HG03558 (cell line): ENCODE measurements at regions not wholly inside any gene's neighbourhood (a gene's known extent, or its start where the extent isn't known, plus 50 kb on each side); places are given as distances from the start of the nearest gene placed in this dataset.
"Not testable (repeated sequence)": the region's sequence is repeated elsewhere in the genome, so short reads cannot be mapped to it uniquely, and the experiment has no call there.

Experiments
- ATAC-seq: cut with Tn5 transposase; IDR thresholded peaks from one replicate; pipeline ENCODE4 v1.9.1; 2021; ENCODE audit warnings: moderate number of reproducible peaks; ENCODE audit not compliant: unreplicated experiment; ENCODE audit errors: extremely low read depth

GRCh38 chr7:131819891-131820290 is 263.5 kb upstream of the PODXL start:
- no peak for ATAC-seq

GRCh38 chr7:131816391-131817007 is 260.1 kb upstream of the PODXL start:
- no peak for ATAC-seq

DNA sequence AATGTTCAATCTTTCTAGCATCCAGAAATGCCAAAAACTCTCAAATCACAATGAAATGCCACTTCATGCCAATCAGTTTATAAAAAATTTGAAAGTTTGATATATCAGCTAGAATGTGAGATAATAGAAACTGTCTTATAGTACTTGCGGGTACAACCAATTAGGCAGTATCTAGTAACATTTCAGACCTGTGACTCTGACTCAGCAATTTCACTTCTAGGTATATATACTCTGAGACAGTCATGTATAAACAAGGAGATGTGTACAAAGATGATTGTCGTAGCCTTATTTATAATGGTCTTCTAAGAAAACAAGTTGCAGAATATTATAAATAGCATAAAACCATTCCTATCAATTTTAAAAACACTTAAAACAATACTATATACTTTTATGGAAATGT is 252.3 kb upstream of the PODXL start:
- ATAC-seq: no peak

GRCh38 chr7:131808156-131808555 is 251.7 kb upstream of the PODXL start:
- ATAC-seq: not testable (repeated sequence)

DNA sequence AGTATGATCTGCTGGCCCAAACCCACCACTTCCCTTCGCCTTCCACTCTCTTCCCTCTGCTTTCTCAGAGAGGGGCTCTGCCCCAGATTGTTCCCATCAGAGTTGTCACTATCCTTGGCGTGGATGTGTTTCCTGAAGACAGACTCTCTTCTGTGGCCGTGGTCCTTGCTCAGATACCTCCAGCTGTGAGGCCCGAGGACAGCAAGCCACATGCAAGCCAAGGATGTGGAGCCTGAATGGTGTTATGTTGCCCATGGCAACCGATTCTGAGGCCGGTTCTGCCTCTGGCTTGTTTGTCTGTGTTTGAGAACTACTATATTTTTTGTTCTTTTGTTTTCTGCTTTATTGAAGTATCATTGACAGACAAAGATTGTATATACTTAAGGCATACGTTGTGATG is 247.4 kb upstream of the PODXL start:
- no peak for ATAC-seq

GRCh38 chr7:131802195-131802864 is 245.9 kb upstream of the PODXL start:
- no peak for ATAC-seq

DNA sequence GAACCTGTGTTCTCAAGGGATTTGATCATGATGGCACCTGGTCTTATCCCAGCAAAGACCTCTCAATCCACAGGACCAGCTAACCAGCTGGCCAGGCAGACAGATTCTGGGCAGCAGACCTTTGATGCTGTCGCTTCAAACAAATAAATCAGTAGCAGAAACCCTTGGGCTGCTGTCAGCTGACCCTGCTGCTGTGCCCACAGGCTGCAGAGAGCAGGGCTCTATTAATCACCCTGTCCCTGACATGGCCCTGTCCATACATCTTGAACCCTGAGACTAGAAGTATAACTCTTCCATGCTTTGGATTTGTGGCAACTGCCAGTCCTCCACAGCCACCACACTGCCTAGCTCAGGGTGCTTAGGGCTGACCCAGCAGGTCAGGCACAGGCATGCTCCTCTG is 244.1 kb upstream of the PODXL start:
- ATAC-seq: no peak

DNA sequence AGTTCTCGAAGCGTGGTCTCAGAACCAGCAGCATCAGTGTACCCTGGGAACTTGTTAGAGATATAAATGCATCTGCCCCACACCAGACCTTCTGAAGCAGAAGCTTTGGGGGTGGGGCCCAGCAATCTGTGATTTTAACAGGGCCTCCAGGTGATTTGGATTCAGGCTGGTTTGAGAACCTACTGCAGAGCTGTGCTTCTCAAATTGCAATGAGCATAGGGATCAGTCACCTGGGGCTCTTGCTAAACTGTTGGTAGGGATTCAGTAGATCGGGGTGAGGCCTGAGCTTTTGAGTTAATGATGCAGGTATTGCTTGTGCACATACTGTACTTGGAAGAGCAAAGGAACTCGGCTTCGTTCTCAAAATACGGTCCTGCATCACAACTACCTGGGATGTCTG is 243.6 kb upstream of the PODXL start:
- ATAC-seq: no peak

GRCh38 chr7:131797841-131798240 is 241.4 kb upstream of the PODXL start:
- ATAC-seq: no peak

DNA sequence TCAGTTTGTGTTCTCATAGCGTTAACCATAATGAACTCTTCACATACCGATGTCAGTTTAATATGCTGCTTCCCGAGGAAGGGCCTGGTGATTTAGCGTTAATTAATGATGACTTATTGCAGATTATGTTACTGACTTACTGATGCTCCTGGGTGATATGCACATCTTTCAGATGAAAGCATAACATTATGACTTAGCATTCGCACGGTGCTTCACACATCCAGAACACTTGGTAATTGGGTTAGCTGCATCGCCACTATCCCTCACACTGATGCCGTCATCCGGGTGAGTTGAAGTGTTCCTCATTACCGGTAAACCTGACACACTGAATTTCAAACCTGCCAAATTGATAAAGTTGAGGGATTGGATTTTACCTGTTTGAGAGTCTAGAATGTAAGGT is 239.0 kb upstream of the PODXL start:
- no peak for ATAC-seq

- no peak for ATAC-seq
These were observed 235.9 kb upstream of the PODXL start for GRCh38 chr7:131792311-131792710.

- no peak for ATAC-seq
These were observed 230.7 kb upstream of the PODXL start for GRCh38 chr7:131787101-131787500.

- ATAC-seq: no peak
These were observed 229.8 kb upstream of the PODXL start for GRCh38 chr7:131786204-131786603.

GRCh38 chr7:131778601-131779000 is 222.2 kb upstream of the PODXL start:
- no peak for ATAC-seq

GRCh38 chr7:131774419-131775220 is 218.2 kb upstream of the PODXL start:
- no peak for ATAC-seq

- ATAC-seq: no peak
These were observed 217.0 kb upstream of the PODXL start for GRCh38 chr7:131773413-131773812.

- ATAC-seq: no peak
These were observed 212.8 kb upstream of the PODXL start for GRCh38 chr7:131769241-131769640.

DNA sequence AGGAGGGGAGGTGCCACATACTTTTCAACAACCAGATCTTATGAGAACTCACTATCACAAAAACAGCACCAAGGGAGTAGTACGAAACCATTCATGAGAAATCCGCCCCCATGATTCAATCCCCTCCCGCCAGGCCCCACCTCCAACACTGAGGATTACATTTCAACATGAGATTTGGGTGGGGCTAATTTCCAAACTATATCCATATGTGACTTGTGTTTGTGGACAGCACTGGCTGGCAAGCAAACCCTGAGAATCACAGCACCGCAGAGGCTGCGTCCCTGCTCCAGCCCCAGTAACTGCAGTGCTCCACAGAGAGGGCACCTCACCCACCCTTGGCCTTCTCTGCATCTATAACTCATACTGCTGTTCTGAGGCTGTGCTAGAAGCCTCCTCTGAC is 211.2 kb upstream of the PODXL start:
- ATAC-seq: no peak

GRCh38 chr7:131765575-131765974 is 209.1 kb upstream of the PODXL start:
- ATAC-seq: no peak

GRCh38 chr7:131764143-131764775 is 207.8 kb upstream of the PODXL start:
- no peak for ATAC-seq

DNA sequence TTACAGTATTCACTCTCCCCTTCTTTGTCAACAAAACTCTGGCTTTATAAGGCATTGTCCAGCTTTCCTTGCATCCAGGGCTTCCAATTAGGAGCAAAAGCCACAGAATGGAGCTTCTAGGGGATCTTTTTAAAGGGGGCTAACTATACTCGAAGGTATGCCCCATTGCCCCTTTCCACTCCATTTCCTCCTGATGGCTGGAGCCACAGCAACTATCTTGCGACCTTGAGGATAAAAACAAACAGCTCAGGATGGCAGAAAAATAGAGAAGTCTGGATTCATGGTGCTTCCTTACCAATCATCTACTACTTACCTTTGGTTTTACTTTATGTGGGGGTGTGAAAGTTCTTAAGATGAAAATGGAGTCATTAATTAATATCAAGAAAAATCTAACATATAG is 206.3 kb upstream of the PODXL start:
- ATAC-seq: no peak
